ENCODE measurements at regions not wholly inside any gene's neighbourhood (a gene's known extent, or its start where the extent isn't known, plus 50 kb on each side); places are given as distances from the start of the nearest gene placed in this dataset.

- TF ChIP-seq TAF7 (optimal IDR thresholded peaks at IDR 0.05; ENCODE audit: borderline replicate concordance, low read depth, low read length) (no peak), CTCF (IDR thresholded peaks at IDR 0.05; ENCODE audit: control extremely low read depth in 1 of 3, insufficient read depth in 1 of 3, low read depth in 1 of 3, low read length in 3 of 3) (peak in 1 of 3 experiments; percentile 16; a peak in 1 of 4 replicates), HDAC6 (IDR thresholded peaks at IDR 0.05; ENCODE audit: low read depth, low read length) (no peak), KDM5A (IDR thresholded peaks at IDR 0.05; ENCODE audit: low read length) (no peak), POLR2A (IDR thresholded peaks at IDR 0.05; ENCODE audit: control extremely low read depth in 1 of 2, low read depth in 2 of 2, low read length in 2 of 2) (no peak)
These were observed 113.8 kb upstream of the KCNMB2 start for GRCh38 chr3:178422406-178422805.
